Cardiac muscle cell (in vitro differentiated cells and primary cell): ENCODE measurements at regions not wholly inside any gene's neighbourhood (a gene's known extent, or its start where the extent isn't known, plus 50 kb on each side); places are given as distances from the start of the nearest gene placed in this dataset.
A peak's percentile ranks its signal among the peaks of the same experiment; 100 is the strongest.

Experiments used
- DNase-seq, 2 donors: peaks; one replicate each; pipeline versions ENCODE4 v3.0.0 to v3.0.0-alpha.2; 2010 to 2017; ENCODE audit warnings: low read depth in 1 of 2, low spot score in 1 of 2
- H3K27ac ChIP-seq: fragments of 200-600 bp; sonication (generic); 2 replicates; pipeline ENCODE4 v1.5.1; 2016
- H3K27me3 ChIP-seq: fragments of 200-600 bp; sonication (generic); 2 replicates; pipeline ENCODE4 v1.6.0; 2016; ENCODE audit warnings: control low read depth
- H3K36me3 ChIP-seq: fragments of 200-600 bp; sonication (generic); 2 replicates; pipeline ENCODE4 v1.5.1; 2016; ENCODE audit warnings: control low read depth
- H3K4me1 ChIP-seq: fragments of 200-600 bp; sonication (generic); 2 replicates; pipeline ENCODE4 v1.8.1; 2017; ENCODE audit warnings: low read depth, mild to moderate bottlenecking, mixed run types
- H3K4me3 ChIP-seq: fragments of 200-600 bp; sonication (generic); 2 replicates; pipeline ENCODE4 v1.5.1; 2016; ENCODE audit warnings: mild to moderate bottlenecking
- H3K9me3 ChIP-seq: fragments of 200-600 bp; sonication (generic); 2 replicates; pipeline ENCODE4 v1.5.1; 2017; ENCODE audit warnings: low read depth, mild to moderate bottlenecking, control low read depth
- CTCF ChIP-seq: IDR thresholded peaks from 2 replicates; pipeline ENCODE4 v1.5.1; 2012; ENCODE audit warnings: low read depth, mild to moderate bottlenecking, low read length

DNA sequence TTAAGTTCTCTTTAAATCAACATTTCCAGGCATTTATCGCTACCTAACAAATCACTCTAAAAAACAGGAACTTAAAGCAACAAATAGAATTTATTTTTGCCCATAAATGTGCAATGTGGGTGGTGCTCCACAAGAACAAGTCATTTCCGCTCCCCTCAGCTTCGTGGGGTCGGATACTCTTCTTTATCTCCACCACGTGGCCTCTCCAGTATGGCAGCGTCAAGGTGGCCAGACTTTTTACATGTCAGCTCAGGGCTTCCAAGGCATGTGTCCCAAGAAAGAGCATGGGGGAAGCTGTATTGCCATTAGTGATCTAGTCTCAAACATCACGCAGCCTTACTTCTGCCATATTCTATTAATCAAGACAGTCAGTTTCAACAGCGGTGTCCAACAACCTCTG lies 249.2 kb upstream of the NOCT start:
- Histone ChIP-seq H3K4me1 (peaks cover 12% of the 10 kb centered on the region), H3K4me3 (no peak overlapping the region), H3K36me3 (no peaks in the 10 kb centered on the region), H3K27ac (peak overlapping the region; percentile 58), H3K9me3 (no peaks in the 10 kb centered on the region), H3K27me3 (no peaks in the 10 kb centered on the region)
- no peak for TF ChIP-seq CTCF
- DNase-seq, result no peak

GRCh38 chr4:138765442-138765841 lies 250.1 kb upstream of the NOCT start:
- TF ChIP-seq CTCF, result no peak

GRCh38 chr4:138761638-138762220 lies 253.9 kb upstream of the NOCT start:
- H3K36me3 ChIP-seq, result no peaks in the 10 kb centered on the region
- no peaks in the 10 kb centered on the region for H3K27me3 ChIP-seq
- H3K27ac ChIP-seq, result no peak overlapping the region
- DNase-seq, result no peak
- no peaks in the 10 kb centered on the region for H3K9me3 ChIP-seq
- H3K4me1 ChIP-seq, result peaks cover 12% of the 10 kb centered on the region
- H3K4me3 ChIP-seq, result no peak overlapping the region
- no peak for TF ChIP-seq CTCF

More at GRCh38 chr4:138765442-138765841, 250.1 kb upstream of the NOCT start:
- H3K9me3 ChIP-seq, result no peaks in the 10 kb centered on the region
- H3K27ac ChIP-seq, result peak overlapping the region; percentile 58
- no peaks in the 10 kb centered on the region for H3K27me3 ChIP-seq
- H3K4me3 ChIP-seq, result no peak overlapping the region
- H3K4me1 ChIP-seq, result peaks cover 12% of the 10 kb centered on the region
- no peak for DNase-seq
- H3K36me3 ChIP-seq, result no peaks in the 10 kb centered on the region

- Histone ChIP-seq H3K9me3 (no peaks in the 10 kb centered on the region), H3K27me3 (no peaks in the 10 kb centered on the region), H3K4me1 (no peaks in the 10 kb centered on the region), H3K4me3 (no peak overlapping the region), H3K36me3 (no peaks in the 10 kb centered on the region), H3K27ac (no peak overlapping the region)
- DNase-seq, result no peak
- no peak for TF ChIP-seq CTCF
These were observed 256.1 kb upstream of the NOCT start for GRCh38 chr4:138759554-138759902.

GRCh38 chr4:138758876-138759553 lies 256.6 kb upstream of the NOCT start:
- Histone ChIP-seq H3K27me3 (no peaks in the 10 kb centered on the region), H3K4me3 (no peak overlapping the region), H3K4me1 (no peaks in the 10 kb centered on the region), H3K36me3 (no peaks in the 10 kb centered on the region), H3K9me3 (no peaks in the 10 kb centered on the region), H3K27ac (no peak overlapping the region)
- TF ChIP-seq CTCF, result no peak
- DNase-seq, result no peak
